NB4 (cell line): ENCODE measurements at regions not wholly inside any gene's neighbourhood (a gene's known extent, or its start where the extent isn't known, plus 50 kb on each side); places are given as distances from the start of the nearest gene placed in this dataset.

Source experiments
- POLR2A ChIP-seq: IDR thresholded peaks from 2 replicates; pipeline ENCODE4 v1.6.1; 2011; ENCODE audit warnings: mild to moderate bottlenecking; ENCODE audit not compliant: insufficient read length; ENCODE audit errors: extremely low read depth
- TF ChIP-seq, protein P1 (sequence below): IDR thresholded peaks from one replicate; pipeline ENCODE4 v1.5.1; 2012; ENCODE audit warnings: low read depth, low read length

DNA sequence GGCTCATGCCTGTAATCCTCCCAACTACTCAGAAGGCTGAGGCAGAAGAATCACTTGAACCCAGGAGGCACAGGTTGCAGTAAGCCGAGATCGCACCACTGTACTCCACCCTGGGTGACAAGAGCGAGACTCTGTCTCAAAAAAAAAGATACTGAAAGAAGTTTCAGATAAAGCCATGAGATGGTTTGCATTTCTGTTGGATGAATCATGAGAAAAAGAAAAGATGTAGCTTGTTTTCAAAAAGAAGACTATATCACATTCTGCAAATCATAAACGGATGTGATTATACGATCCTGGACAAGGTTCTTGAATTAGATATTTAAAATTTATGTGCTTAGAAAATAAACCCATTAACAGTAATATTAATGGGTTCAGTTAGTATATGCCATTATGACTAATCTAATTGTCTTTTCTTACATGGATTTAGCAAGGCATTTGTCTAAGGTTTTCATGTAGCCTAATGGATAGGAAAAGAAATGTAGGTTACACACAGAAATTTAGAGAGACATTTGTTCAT lies 345.9 kb downstream of the SLC7A11 start:
- no peak for TF ChIP-seq POLR2A
- TF ChIP-seq, protein P1, sequence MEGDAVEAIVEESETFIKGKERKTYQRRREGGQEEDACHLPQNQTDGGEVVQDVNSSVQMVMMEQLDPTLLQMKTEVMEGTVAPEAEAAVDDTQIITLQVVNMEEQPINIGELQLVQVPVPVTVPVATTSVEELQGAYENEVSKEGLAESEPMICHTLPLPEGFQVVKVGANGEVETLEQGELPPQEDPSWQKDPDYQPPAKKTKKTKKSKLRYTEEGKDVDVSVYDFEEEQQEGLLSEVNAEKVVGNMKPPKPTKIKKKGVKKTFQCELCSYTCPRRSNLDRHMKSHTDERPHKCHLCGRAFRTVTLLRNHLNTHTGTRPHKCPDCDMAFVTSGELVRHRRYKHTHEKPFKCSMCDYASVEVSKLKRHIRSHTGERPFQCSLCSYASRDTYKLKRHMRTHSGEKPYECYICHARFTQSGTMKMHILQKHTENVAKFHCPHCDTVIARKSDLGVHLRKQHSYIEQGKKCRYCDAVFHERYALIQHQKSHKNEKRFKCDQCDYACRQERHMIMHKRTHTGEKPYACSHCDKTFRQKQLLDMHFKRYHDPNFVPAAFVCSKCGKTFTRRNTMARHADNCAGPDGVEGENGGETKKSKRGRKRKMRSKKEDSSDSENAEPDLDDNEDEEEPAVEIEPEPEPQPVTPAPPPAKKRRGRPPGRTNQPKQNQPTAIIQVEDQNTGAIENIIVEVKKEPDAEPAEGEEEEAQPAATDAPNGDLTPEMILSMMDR: no peak
